ENCODE measurements at regions not wholly inside any gene's neighbourhood (a gene's known extent, or its start where the extent isn't known, plus 50 kb on each side); places are given as distances from the start of the nearest gene placed in this dataset.

DNA sequence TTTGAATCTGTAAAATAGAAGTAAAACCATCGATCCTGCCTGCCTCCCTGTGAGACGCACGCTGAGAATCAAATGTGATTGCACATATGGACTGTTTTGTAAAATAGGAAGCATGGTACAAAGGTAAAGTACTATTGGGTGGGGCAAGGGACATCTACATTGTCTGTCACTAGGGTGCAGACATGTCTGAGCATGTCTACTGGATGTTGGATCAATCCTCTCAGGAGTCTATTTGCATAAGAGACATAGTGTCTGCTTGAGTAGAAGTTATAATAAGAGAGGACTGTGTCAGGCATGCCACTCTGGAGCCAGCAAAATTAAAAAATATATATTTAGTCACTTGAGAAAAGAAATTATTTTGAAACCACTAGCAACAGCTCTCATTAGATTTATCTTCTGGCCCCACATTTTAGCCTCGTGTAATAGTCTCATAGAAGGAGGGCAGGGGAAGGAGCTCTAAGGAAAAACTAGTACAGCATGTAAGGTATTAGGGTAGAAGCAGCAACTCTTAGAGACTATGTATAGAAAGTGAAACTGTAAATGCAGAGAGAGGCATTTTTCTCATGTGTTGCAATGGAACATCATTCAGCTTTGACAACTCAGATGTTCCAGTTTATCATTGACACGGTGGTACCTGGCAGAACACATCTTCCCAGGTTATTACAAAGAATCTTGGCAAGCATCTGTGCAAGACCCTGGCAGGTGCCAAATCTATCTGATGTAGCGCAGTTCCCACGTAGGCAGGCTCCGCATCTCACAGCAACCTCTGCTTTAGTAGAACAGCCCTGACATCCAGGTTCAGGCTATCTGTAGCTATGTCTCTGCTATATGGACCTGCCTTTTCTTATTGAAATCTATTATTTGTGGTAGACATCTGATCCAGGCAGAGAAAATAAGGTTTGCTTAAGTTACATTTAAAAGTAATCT, 85.2 kb upstream of the CHL1 start:
- DNase-seq, result no peak
- H2BK5ac ChIP-seq (ENCODE audit: low read depth, low read length, poor library complexity), result peak overlapping the region; percentile 68
- no peak overlapping the region for H3K18ac ChIP-seq (ENCODE audit: low read length)
- no peak overlapping the region for H4K12ac ChIP-seq (ENCODE audit: low read depth, low read length)
- H3K36me3 ChIP-seq (ENCODE audit: control insufficient read depth in 1 of 2, insufficient read depth in 2 of 2, low read length in 2 of 2), result no peaks in the 10 kb centered on the region
- no peaks in the 10 kb centered on the region for H3K4me1 ChIP-seq (ENCODE audit: control insufficient read depth in 1 of 2, insufficient read depth in 2 of 2, low read length in 2 of 2)
- H2BK12ac ChIP-seq (ENCODE audit: low read length), result no peak overlapping the region
- no peak overlapping the region for H4K91ac ChIP-seq (ENCODE audit: low read depth, low read length)
- no peak overlapping the region for H2BK120ac ChIP-seq (ENCODE audit: insufficient read depth, low read length, poor library complexity)
- no peaks in the 10 kb centered on the region for H3K9me3 ChIP-seq (ENCODE audit: insufficient read depth, low read depth, low read length)
- H3K27me3 ChIP-seq (ENCODE audit: insufficient read depth, low read length), result no peaks in the 10 kb centered on the region
- no peaks in the 10 kb centered on the region for H3K79me1 ChIP-seq (ENCODE audit: low read length)
- no peak overlapping the region for H3K9ac ChIP-seq (ENCODE audit: low read length)
- H3K79me2 ChIP-seq (ENCODE audit: control insufficient read depth, insufficient read depth, low read length, poor library complexity), result no peaks in the 10 kb centered on the region
- H2AK5ac ChIP-seq (ENCODE audit: low read length), result no peak overlapping the region
- no peak overlapping the region for H3K14ac ChIP-seq (ENCODE audit: low read length)
- H3K4me3 ChIP-seq (ENCODE audit: low read depth, low read length), result no peak overlapping the region
- H4K8ac ChIP-seq (ENCODE audit: low read depth, low read length), result no peak overlapping the region
- WGBS (ENCODE audit: extremely low coverage, insufficient coverage, insufficient read length), result no CpG with 5 or more reads among the region's 8 CpGs
- no peak overlapping the region for H3K4me2 ChIP-seq (ENCODE audit: low read length)
- no peak overlapping the region for H2AFZ ChIP-seq (ENCODE audit: insufficient read depth, low read length, poor library complexity)
- H3K23ac ChIP-seq (ENCODE audit: low read length), result peak overlapping the region; percentile 41
- H3K4ac ChIP-seq (ENCODE audit: low read depth, low read length), result no peak overlapping the region
- H3K27ac ChIP-seq (ENCODE audit: low read depth, low read length), result no peak overlapping the region

DNA sequence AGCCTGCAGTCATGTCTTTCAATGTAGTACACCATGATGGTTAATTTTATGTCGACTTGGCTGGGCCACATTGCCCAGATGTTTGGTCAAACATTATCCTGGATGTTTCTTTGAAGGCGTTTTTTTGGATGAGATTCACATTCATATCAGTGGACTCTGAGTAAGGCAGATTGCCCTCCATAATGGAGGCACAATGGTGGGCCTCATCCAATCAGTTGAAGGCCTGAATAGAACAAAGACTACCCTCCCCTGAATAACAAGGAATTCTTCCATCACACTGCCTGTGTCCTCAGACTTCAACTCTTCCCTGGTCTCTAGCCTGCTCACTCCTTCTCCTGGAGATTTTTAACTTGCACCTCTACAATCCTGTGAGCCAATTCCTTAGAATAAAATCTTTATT, 83.8 kb upstream of the CHL1 start:
- no peak overlapping the region for H3K9ac ChIP-seq (ENCODE audit: low read length)
- no peaks in the 10 kb centered on the region for H3K79me1 ChIP-seq (ENCODE audit: low read length)
- H4K8ac ChIP-seq (ENCODE audit: low read depth, low read length), result no peak overlapping the region
- H3K4me3 ChIP-seq (ENCODE audit: low read depth, low read length), result no peak overlapping the region
- H3K27ac ChIP-seq (ENCODE audit: low read depth, low read length), result no peak overlapping the region
- no peak overlapping the region for H2AK5ac ChIP-seq (ENCODE audit: low read length)
- H3K14ac ChIP-seq (ENCODE audit: low read length), result no peak overlapping the region
- no peaks in the 10 kb centered on the region for H3K9me3 ChIP-seq (ENCODE audit: insufficient read depth, low read depth, low read length)
- H2BK12ac ChIP-seq (ENCODE audit: low read length), result no peak overlapping the region
- WGBS (ENCODE audit: extremely low coverage, insufficient coverage, insufficient read length), result no CpG with 5 or more reads among the region's 2 CpGs
- H3K4me1 ChIP-seq (ENCODE audit: control insufficient read depth in 1 of 2, insufficient read depth in 2 of 2, low read length in 2 of 2), result no peaks in the 10 kb centered on the region
- no peak overlapping the region for H3K23ac ChIP-seq (ENCODE audit: low read length)
- H2BK120ac ChIP-seq (ENCODE audit: insufficient read depth, low read length, poor library complexity), result no peak overlapping the region
- H3K4me2 ChIP-seq (ENCODE audit: low read length), result no peak overlapping the region
- no peak overlapping the region for H3K18ac ChIP-seq (ENCODE audit: low read length)
- H2BK5ac ChIP-seq (ENCODE audit: low read depth, low read length, poor library complexity), result no peak overlapping the region
- no peaks in the 10 kb centered on the region for H3K79me2 ChIP-seq (ENCODE audit: control insufficient read depth, insufficient read depth, low read length, poor library complexity)
- H3K36me3 ChIP-seq (ENCODE audit: control insufficient read depth in 1 of 2, insufficient read depth in 2 of 2, low read length in 2 of 2), result no peaks in the 10 kb centered on the region
- H2AFZ ChIP-seq (ENCODE audit: insufficient read depth, low read length, poor library complexity), result no peak overlapping the region
- no peak overlapping the region for H4K91ac ChIP-seq (ENCODE audit: low read depth, low read length)
- no peak overlapping the region for H3K4ac ChIP-seq (ENCODE audit: low read depth, low read length)
- no peak overlapping the region for H4K12ac ChIP-seq (ENCODE audit: low read depth, low read length)
- DNase-seq, result no peak
- H3K27me3 ChIP-seq (ENCODE audit: insufficient read depth, low read length), result no peaks in the 10 kb centered on the region

DNA sequence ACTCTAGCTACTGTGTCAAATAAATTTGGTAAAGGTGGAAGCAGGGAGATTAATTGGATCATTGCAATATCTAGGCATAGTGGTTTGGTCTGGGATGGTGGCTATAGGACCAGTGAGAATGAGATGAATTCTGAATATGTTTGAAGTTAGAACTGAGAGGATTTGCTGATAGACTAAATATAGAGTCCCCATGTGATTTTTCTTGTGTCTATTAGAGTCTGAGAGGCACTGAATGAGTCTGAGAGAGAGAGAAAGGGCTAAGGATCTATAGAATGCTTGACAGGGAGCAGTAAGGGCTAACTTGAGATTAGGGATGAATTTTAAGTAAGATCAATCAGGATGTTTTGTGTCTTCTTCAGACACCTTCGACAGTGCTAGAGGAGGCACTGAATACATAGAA, 77.9 kb upstream of the CHL1 start:
- H3K4me1 ChIP-seq (ENCODE audit: control insufficient read depth in 1 of 2, insufficient read depth in 2 of 2, low read length in 2 of 2), result no peaks in the 10 kb centered on the region
- no peak overlapping the region for H4K91ac ChIP-seq (ENCODE audit: low read depth, low read length)
- H3K9me3 ChIP-seq (ENCODE audit: insufficient read depth, low read depth, low read length), result no peaks in the 10 kb centered on the region
- H2AK5ac ChIP-seq (ENCODE audit: low read length), result no peak overlapping the region
- no peak overlapping the region for H3K9ac ChIP-seq (ENCODE audit: low read length)
- no peak overlapping the region for H4K8ac ChIP-seq (ENCODE audit: low read depth, low read length)
- H3K23ac ChIP-seq (ENCODE audit: low read length), result no peak overlapping the region
- no peak overlapping the region for H3K14ac ChIP-seq (ENCODE audit: low read length)
- no peak overlapping the region for H2BK5ac ChIP-seq (ENCODE audit: low read depth, low read length, poor library complexity)
- H3K27me3 ChIP-seq (ENCODE audit: insufficient read depth, low read length), result no peaks in the 10 kb centered on the region
- no peak overlapping the region for H3K18ac ChIP-seq (ENCODE audit: low read length)
- no peaks in the 10 kb centered on the region for H3K79me2 ChIP-seq (ENCODE audit: control insufficient read depth, insufficient read depth, low read length, poor library complexity)
- H4K12ac ChIP-seq (ENCODE audit: low read depth, low read length), result no peak overlapping the region
- H3K4me2 ChIP-seq (ENCODE audit: low read length), result no peak overlapping the region
- no peaks in the 10 kb centered on the region for H3K79me1 ChIP-seq (ENCODE audit: low read length)
- no peak overlapping the region for H3K27ac ChIP-seq (ENCODE audit: low read depth, low read length)
- no peak overlapping the region for H3K4me3 ChIP-seq (ENCODE audit: low read depth, low read length)
- no peak for DNase-seq
- H3K4ac ChIP-seq (ENCODE audit: low read depth, low read length), result no peak overlapping the region
- no peak overlapping the region for H2BK120ac ChIP-seq (ENCODE audit: insufficient read depth, low read length, poor library complexity)
- no peak overlapping the region for H2BK12ac ChIP-seq (ENCODE audit: low read length)
- no peaks in the 10 kb centered on the region for H3K36me3 ChIP-seq (ENCODE audit: control insufficient read depth in 1 of 2, insufficient read depth in 2 of 2, low read length in 2 of 2)
- no CpG with 5 or more reads among the region's 1 CpG for WGBS (ENCODE audit: extremely low coverage, insufficient coverage, insufficient read length)
- no peak overlapping the region for H2AFZ ChIP-seq (ENCODE audit: insufficient read depth, low read length, poor library complexity)

DNA sequence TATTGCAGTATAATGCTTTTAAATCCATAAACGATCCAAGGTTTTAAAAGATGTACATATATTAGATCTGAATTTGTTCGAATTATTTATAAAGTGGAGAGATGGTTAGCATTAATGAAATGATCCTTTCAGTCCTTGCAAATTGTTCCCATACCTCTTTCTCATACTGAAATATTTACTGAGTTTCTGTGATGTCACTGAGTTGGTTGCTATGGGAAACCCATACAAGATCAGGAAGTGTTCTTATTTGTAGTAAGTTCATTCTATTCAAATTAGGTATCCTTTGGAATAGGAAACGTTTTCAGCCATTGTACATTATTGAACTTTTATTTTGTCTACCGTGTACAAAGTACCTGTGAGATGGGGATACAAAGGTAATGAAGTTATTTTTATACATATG, 73.2 kb upstream of the CHL1 start:
- Histone ChIP-seq H3K79me1 (ENCODE audit: low read length) (no peaks in the 10 kb centered on the region), H3K4me1 (ENCODE audit: control insufficient read depth in 1 of 2, insufficient read depth in 2 of 2, low read length in 2 of 2) (no peaks in the 10 kb centered on the region), H3K18ac (ENCODE audit: low read length) (no peak overlapping the region), H2BK12ac (ENCODE audit: low read length) (no peak overlapping the region), H3K23ac (ENCODE audit: low read length) (no peak overlapping the region), H3K9me3 (ENCODE audit: insufficient read depth, low read depth, low read length) (no peaks in the 10 kb centered on the region), H3K4me3 (ENCODE audit: low read depth, low read length) (no peak overlapping the region), H3K4ac (ENCODE audit: low read depth, low read length) (no peak overlapping the region), H3K9ac (ENCODE audit: low read length) (no peak overlapping the region), H3K27ac (ENCODE audit: low read depth, low read length) (no peak overlapping the region), H4K12ac (ENCODE audit: low read depth, low read length) (no peak overlapping the region), H4K8ac (ENCODE audit: low read depth, low read length) (no peak overlapping the region), H2BK120ac (ENCODE audit: insufficient read depth, low read length, poor library complexity) (no peak overlapping the region), H3K27me3 (ENCODE audit: insufficient read depth, low read length) (no peaks in the 10 kb centered on the region), H2AK5ac (ENCODE audit: low read length) (no peak overlapping the region), H3K79me2 (ENCODE audit: control insufficient read depth, insufficient read depth, low read length, poor library complexity) (no peaks in the 10 kb centered on the region), H4K91ac (ENCODE audit: low read depth, low read length) (no peak overlapping the region), H3K4me2 (ENCODE audit: low read length) (no peak overlapping the region), H3K14ac (ENCODE audit: low read length) (no peak overlapping the region), H2BK5ac (ENCODE audit: low read depth, low read length, poor library complexity) (no peak overlapping the region), H3K36me3 (ENCODE audit: control insufficient read depth in 1 of 2, insufficient read depth in 2 of 2, low read length in 2 of 2) (no peaks in the 10 kb centered on the region), H2AFZ (ENCODE audit: insufficient read depth, low read length, poor library complexity) (no peak overlapping the region)
- peak in 1 of 2 donors; percentile 11 for DNase-seq
- no CpG with 5 or more reads among the region's 4 CpGs for WGBS (ENCODE audit: extremely low coverage, insufficient coverage, insufficient read length)
